BE2C (cell line): ENCODE measurements at regions not wholly inside any gene's neighbourhood (a gene's known extent, or its start where the extent isn't known, plus 50 kb on each side); places are given as distances from the start of the nearest gene placed in this dataset.
"Not testable (repeated sequence)": the region's sequence is repeated elsewhere in the genome, so short reads cannot be mapped to it uniquely, and the experiment has no call there.

Source experiments
- DNase-seq: peaks from one replicate; pipeline ENCODE4 v3.0.0-alpha.2; 2020
- H3K27me3 ChIP-seq: fragments of 250-450 bp; sonication (Bioruptor Pico); 2 replicates; pipeline ENCODE4 v1.5.1; 2020; ENCODE audit warnings: mild to moderate bottlenecking
- H3K36me3 ChIP-seq: fragments of 250-450 bp; sonication (Bioruptor Pico); 2 replicates; pipeline ENCODE4 v1.5.1; 2020; ENCODE audit warnings: mild to moderate bottlenecking
- H3K4me1 ChIP-seq: fragments of 250-450 bp; sonication (Bioruptor Pico); 2 replicates; pipeline ENCODE4 v1.5.1; 2020
- H3K4me3 ChIP-seq: 2 replicates; pipeline ENCODE4 v1.5.1; 2011; ENCODE audit warnings: low read depth, low read length
- H3K9me3 ChIP-seq: fragments of 250-450 bp; sonication (Bioruptor Pico); 2 replicates; pipeline ENCODE4 v1.5.1; 2020
- CTCF ChIP-seq: IDR thresholded peaks from 2 replicates; pipeline ENCODE4 v1.5.1; 2012; ENCODE audit warnings: mild to moderate bottlenecking, low read depth, low read length

- H3K4me3 ChIP-seq, result no peak overlapping the region
- peaks cover 10% of the 10 kb centered on the region for H3K27me3 ChIP-seq
- H3K4me1 ChIP-seq, result no peaks in the 10 kb centered on the region
- H3K36me3 ChIP-seq, result no peaks in the 10 kb centered on the region
- H3K9me3 ChIP-seq, result no peaks in the 10 kb centered on the region
- DNase-seq, result no peak
- TF ChIP-seq CTCF, result no peak
These were observed 75.9 kb upstream of the HDDC2 start for GRCh38 chr6:125377621-125378020.

DNA sequence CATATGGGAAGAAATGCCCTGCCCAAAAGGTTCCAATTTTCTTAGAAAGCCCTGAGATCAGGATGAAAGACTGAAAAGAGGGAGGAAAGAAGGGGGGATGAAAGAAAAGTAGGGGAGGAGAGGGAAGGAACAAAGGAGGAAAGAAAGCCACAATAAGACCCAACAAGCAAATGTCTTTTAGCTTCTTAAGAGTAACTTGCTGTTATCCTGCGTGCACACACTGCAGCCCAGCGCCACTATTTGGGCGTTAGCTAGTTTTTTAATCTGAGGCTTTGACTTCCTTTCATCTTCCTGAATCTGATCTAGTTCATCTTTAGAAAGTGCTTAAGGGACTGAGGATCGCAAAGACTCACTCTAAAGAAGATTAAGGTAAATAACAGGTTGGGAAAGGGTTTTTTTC lies 77.4 kb upstream of the HDDC2 start:
- no peak for DNase-seq
- no peak for TF ChIP-seq CTCF

GRCh38 chr6:125380474-125380873 lies 78.7 kb upstream of the HDDC2 start:
- Histone ChIP-seq H3K36me3 (no peaks in the 10 kb centered on the region), H3K27me3 (peaks cover 7% of the 10 kb centered on the region), H3K4me1 (no peaks in the 10 kb centered on the region), H3K9me3 (no peaks in the 10 kb centered on the region), H3K4me3 (no peak overlapping the region)
- no peak for TF ChIP-seq CTCF
- DNase-seq, result no peak

More for the DNA sequence above, 77.4 kb upstream of the HDDC2 start:
- Histone ChIP-seq H3K27me3 (peaks cover 7% of the 10 kb centered on the region), H3K4me1 (no peaks in the 10 kb centered on the region), H3K4me3 (no peak overlapping the region), H3K36me3 (no peaks in the 10 kb centered on the region), H3K9me3 (no peaks in the 10 kb centered on the region)

DNA sequence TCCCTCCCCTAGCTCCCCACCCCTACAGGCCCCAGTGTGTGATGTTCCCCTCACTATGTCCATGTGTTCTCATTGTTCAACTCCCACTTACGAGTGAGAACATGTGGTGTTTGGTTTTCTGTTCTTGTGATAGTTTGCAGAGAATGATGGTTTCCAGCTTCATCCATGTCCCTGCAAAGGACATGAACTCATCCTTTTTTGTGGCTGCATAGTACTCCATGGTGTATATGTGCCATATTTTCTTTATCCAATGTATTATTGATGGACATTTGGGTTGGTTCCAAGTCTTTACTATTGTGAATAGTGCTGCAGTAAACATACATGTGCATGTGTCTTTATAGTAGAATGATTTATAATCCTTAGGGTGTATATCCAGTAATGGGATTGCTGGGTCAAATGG lies 84.6 kb upstream of the HDDC2 start:
- not testable (repeated sequence) for H3K9me3 ChIP-seq, H3K36me3 ChIP-seq, H3K4me3 ChIP-seq, DNase-seq, H3K4me1 ChIP-seq, H3K27me3 ChIP-seq

DNA sequence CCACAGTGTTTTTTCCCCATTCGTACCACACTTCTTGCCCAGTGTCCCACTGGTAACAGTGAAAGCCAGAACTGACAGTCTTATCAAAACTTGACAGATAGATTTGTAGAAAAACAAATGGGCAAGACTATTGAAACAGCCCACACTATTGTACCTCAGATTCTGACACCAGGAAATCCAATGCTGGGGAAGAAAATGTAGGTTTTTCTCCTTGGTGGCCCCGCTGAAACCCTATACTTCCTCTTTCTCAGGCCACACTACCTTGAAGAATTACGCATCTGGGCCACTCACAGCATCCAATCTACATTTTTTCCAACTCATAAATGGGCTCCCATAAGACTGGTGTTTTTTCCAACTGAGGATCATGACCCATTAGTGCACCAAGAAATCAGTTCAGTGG lies 90.9 kb upstream of the HDDC2 start:
- Histone ChIP-seq H3K36me3 (no peaks in the 10 kb centered on the region), H3K27me3 (no peaks in the 10 kb centered on the region), H3K4me1 (no peaks in the 10 kb centered on the region), H3K9me3 (no peaks in the 10 kb centered on the region), H3K4me3 (no peak overlapping the region)
- DNase-seq, result no peak
- no peak for TF ChIP-seq CTCF

DNA sequence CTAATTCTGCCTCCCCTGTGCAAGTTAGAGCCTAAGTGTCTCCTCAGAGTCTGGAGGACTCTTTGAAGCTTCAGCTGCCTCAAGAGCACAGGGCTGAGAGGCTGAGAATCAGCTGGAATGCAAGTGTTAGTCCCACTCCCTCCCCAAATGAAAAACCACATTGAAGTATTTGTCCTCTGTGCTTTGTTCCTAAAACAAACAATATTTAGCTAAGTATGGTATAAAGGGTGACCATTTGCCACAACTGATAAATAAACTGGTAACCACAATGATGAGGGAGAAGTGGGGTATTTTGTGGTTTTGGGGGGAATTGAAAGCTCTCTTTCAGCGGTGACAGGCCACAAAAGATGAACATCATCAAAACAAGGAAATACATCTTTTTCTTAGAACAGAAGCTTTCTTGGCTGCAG lies 91.7 kb upstream of the HDDC2 start:
- DNase-seq, result no peak

More for the DNA sequence above, 91.7 kb upstream of the HDDC2 start:
- H3K4me1 ChIP-seq, result no peaks in the 10 kb centered on the region
- H3K36me3 ChIP-seq, result no peaks in the 10 kb centered on the region
- no peak overlapping the region for H3K4me3 ChIP-seq
- no peak for TF ChIP-seq CTCF
- no peaks in the 10 kb centered on the region for H3K9me3 ChIP-seq
- no peaks in the 10 kb centered on the region for H3K27me3 ChIP-seq
